22Rv1 (cell line): ENCODE measurements at regions not wholly inside any gene's neighbourhood (a gene's known extent, or its start where the extent isn't known, plus 50 kb on each side); places are given as distances from the start of the nearest gene placed in this dataset.

Experiments used
- CTCF ChIP-seq: fragments of 450-650 bp; IDR thresholded peaks from 2 replicates; pipeline ENCODE4 v1.5.1; 2017; ENCODE audit warnings: mild to moderate bottlenecking
- ZFX ChIP-seq: fragments of 450-650 bp; IDR thresholded peaks from 2 replicates; pipeline ENCODE4 v1.6.1; 2017; ENCODE audit warnings: antibody characterized with exemption, borderline replicate concordance

GRCh38 chr2:120495586-120495985, 149.7 kb downstream of the INHBB start:
- no peak for TF ChIP-seq CTCF
- TF ChIP-seq ZFX, result no peak
